ENCODE measurements at regions not wholly inside any gene's neighbourhood (a gene's known extent, or its start where the extent isn't known, plus 50 kb on each side); places are given as distances from the start of the nearest gene placed in this dataset.

DNA sequence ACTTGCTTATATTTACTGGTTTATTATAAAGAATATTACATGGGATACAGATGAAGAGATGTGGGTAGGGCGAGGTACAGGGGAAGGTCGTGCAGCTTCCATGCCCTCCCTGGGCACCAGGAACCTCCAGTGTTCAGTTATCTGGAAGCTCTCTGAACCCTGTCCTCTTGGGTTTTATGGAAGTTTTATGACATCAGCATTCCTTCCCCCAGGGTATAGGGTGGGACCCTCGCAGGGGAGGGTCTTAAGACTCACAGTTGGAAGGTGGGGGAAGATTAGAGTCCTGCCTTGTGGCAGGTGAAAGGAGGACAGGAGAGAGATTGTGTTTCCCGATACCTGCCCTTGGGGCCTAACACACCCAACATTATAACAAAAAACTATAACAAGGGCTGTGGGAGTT, 71.8 kb upstream of the NPAS1 start:
- CTCF ChIA-PET, result interaction anchor here (1.1 kb wide), 1 partner anchor 10 kb away, joined by 3 read pairs; no protein-coding TSS in a partner anchor
- no peak for TF ChIP-seq CTCF (IDR thresholded peaks at IDR 0.05; ENCODE audit: control extremely low read depth, extremely low read depth, low read depth, missing control alignments)
- POLR2A ChIA-PET, result no interaction called here
- no peak for DNase-seq (ENCODE audit: extremely low spot score)

DNA sequence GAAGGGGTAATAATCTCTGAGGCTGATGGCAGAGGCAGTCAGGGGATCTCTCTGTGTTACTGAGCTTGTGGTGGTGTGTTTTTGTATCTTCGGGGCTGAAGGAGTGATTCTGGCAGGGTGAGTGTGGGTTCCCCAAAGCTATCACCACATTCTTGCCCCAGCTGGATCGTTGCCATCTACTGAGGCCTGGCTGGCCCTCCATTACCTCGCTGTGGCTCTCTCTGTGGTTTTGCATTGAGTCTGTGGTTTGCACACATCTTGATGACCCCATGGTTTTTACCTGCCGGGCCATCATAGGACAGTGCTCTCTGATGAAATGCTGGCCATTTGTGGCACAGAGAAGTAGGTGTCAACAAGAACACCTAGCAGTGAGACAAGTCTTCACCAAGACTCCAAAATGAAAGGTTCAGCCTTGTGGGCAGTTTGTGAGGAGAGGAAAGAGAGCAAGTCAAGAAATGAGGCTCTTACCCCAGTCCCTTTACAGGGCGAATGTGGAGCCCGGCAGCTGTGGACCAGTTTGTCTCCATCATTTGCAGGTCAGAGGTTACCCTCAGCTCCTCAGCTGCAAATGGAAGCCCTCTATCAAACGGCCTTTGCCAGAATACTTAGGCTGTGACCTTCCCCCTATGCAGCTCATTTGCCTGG, 69.0 kb upstream of the NPAS1 start:
- ChIA-PET CTCF (interaction anchor here (0.9 to 2.1 kb wide), 5 partner anchors 17 to 110 kb away, joined by 3 to 5 read pairs (median 4); no protein-coding TSS in a partner anchor), POLR2A (no interaction called here)
- no peak for DNase-seq (ENCODE audit: extremely low spot score)
- TF ChIP-seq CTCF (IDR thresholded peaks at IDR 0.05; ENCODE audit: control extremely low read depth, extremely low read depth, low read depth, missing control alignments), result no peak

DNA sequence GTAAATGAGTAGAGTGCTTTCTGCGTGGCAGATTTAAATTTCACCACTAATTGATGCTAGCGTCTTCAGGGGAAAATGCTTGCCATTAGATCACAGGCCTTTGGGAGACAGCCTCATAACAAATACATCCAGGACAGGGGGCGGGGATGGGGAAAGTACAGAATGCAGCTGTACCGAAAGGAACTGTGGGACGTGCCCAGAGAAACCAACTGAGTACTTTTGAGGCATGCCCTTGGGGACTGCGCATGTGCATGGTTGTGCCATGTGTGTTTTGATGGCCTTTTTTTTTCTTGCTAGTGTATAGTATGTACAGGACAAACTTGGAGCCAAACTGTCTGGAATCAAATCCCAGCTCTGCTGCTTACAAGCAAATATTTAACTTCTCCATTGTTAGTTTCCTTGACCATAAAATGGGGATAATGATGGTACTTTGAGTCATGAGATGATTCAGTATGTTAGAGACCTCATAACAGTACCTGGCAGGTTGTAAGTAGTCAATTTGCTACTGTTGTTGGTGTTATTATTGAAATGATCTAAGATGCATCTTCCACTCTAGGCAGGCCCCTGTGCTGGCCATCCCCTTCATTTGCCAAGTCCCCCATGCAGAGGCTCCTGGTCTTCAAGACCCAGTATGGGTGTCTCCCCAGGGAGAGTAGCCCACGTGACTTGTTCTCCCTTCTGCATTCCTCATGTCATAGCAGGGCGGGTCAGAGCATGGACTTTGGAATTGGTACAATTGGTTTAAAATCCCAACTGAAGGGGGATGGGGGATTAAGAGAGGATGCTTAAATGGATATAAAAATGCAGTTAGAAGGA, 68.3 kb upstream of the NPAS1 start:
- no peak for DNase-seq (ENCODE audit: extremely low spot score)
- ChIA-PET CTCF (interaction anchor here (0.9 to 2.1 kb wide), 2 partner anchors 17 to 37 kb away, joined by 3 to 5 read pairs; no protein-coding TSS in a partner anchor), POLR2A (no interaction called here)
- TF ChIP-seq CTCF (IDR thresholded peaks at IDR 0.05; ENCODE audit: control extremely low read depth, extremely low read depth, low read depth, missing control alignments), result no peak

GRCh38 chr19:46952874-46953273, 66.8 kb upstream of the NPAS1 start:
- POLR2A ChIA-PET, result no interaction called here
- TF ChIP-seq CTCF (IDR thresholded peaks at IDR 0.05; ENCODE audit: control extremely low read depth, extremely low read depth, low read depth, missing control alignments), result no peak
- CTCF ChIA-PET, result interaction anchor here (0.9 to 1.9 kb wide), 3 partner anchors 24 to 83 kb away, joined by 3 to 6 read pairs (median 3); no protein-coding TSS in a partner anchor
- DNase-seq (ENCODE audit: extremely low spot score), result no peak

- ChIA-PET POLR2A (interaction anchor here (1.5 kb wide), 1 partner anchor 168 kb away, joined by 3 read pairs; no protein-coding TSS in a partner anchor), CTCF (interaction anchor here (0.8 to 1.9 kb wide), 8 partner anchors 13 to 98 kb away, joined by 3 to 7 read pairs (median 4); no protein-coding TSS in a partner anchor)
- no peak for DNase-seq (ENCODE audit: extremely low spot score)
- no peak for TF ChIP-seq CTCF (IDR thresholded peaks at IDR 0.05; ENCODE audit: control extremely low read depth, extremely low read depth, low read depth, missing control alignments)
These were observed 65.6 kb upstream of the NPAS1 start for GRCh38 chr19:46953955-46954501.

DNA sequence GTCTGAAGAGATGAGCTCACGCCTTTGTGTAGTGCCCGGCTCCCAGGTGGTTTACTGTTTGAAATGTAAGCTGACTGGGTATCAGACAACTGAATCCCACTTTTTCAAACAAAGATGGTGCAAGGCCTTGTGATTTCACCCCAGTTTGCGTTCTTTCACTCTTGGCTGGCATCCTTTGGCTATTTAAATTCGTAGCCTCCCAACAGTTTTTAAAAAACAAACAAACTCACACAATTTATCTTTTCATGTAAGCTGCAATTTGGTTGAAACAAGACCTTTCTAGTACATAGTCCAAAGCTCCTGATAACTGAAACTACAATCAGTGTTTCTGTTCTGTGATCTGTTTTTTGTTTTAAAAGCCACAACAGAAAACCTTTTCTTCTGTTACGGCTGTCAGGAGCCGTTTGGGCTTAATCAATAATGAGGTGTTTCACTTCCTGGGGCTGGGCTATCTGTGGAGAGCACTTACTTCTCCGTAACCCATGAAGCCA, 65.1 kb upstream of the NPAS1 start:
- DNase-seq (ENCODE audit: extremely low spot score), result peak; percentile 45
- TF ChIP-seq CTCF (IDR thresholded peaks at IDR 0.05; ENCODE audit: control extremely low read depth, extremely low read depth, low read depth, missing control alignments), result no peak
- ChIA-PET CTCF (interaction anchor here (0.8 to 1.9 kb wide), 7 partner anchors 13 to 99 kb away, joined by 3 to 7 read pairs (median 5); no protein-coding TSS in a partner anchor), POLR2A (interaction anchor here (1.5 kb wide), 1 partner anchor 169 kb away, joined by 3 read pairs; no protein-coding TSS in a partner anchor)
